T-helper 9 cell (primary cell): ENCODE measurements at regions not wholly inside any gene's neighbourhood (a gene's known extent, or its start where the extent isn't known, plus 50 kb on each side); places are given as distances from the start of the nearest gene placed in this dataset.
A peak's percentile ranks its signal among the peaks of the same experiment; 100 is the strongest.
"Not testable (repeated sequence)": the region's sequence is repeated elsewhere in the genome, so short reads cannot be mapped to it uniquely, and the experiment has no call there.

Source experiments
- DNase-seq: peaks from one replicate; pipeline ENCODE4 v3.0.0-alpha.2; 2020

GRCh38 chrX:74063426-74064155, 211.1 kb upstream of the XIST start:
- no peak for DNase-seq

- DNase-seq, result no peak
Observed at GRCh38 chrX:74061879-74062278, 209.4 kb upstream of the XIST start.

GRCh38 chrX:74049126-74049525, 196.6 kb upstream of the XIST start:
- no peak for DNase-seq

GRCh38 chrX:74034066-74034465, 181.6 kb upstream of the XIST start:
- not testable (repeated sequence) for DNase-seq

- not testable (repeated sequence) for DNase-seq
Observed at GRCh38 chrX:74031527-74031926, 179.0 kb upstream of the XIST start.

GRCh38 chrX:74030766-74031165, 178.3 kb upstream of the XIST start:
- not testable (repeated sequence) for DNase-seq

GRCh38 chrX:74025145-74025544, 172.6 kb upstream of the XIST start:
- not testable (repeated sequence) for DNase-seq

GRCh38 chrX:74023203-74023602, 170.7 kb upstream of the XIST start:
- no peak for DNase-seq

- no peak for DNase-seq
Observed at GRCh38 chrX:74018253-74018652, 165.7 kb upstream of the XIST start.

- DNase-seq, result peak; percentile 63
Observed at GRCh38 chrX:74015379-74016019, 163.0 kb upstream of the XIST start.

GRCh38 chrX:74009041-74009440, 156.5 kb upstream of the XIST start:
- no peak for DNase-seq

GRCh38 chrX:73992019-73992418, 139.5 kb upstream of the XIST start:
- DNase-seq, result no peak

GRCh38 chrX:73987166-73987565, 134.7 kb upstream of the XIST start:
- no peak for DNase-seq

- DNase-seq, result no peak
Observed at GRCh38 chrX:73979551-73980131, 127.1 kb upstream of the XIST start.

GRCh38 chrX:73977542-73978169, 125.1 kb upstream of the XIST start:
- DNase-seq, result no peak

GRCh38 chrX:73967461-73967860, 114.9 kb upstream of the XIST start:
- DNase-seq, result not testable (repeated sequence)

GRCh38 chrX:73965833-73966232, 113.3 kb upstream of the XIST start:
- DNase-seq, result no peak

- no peak for DNase-seq
Observed at GRCh38 chrX:73964579-73964978, 112.1 kb upstream of the XIST start.

- no peak for DNase-seq
Observed at GRCh38 chrX:73963682-73964081, 111.2 kb upstream of the XIST start.

GRCh38 chrX:73962948-73963347, 110.4 kb upstream of the XIST start:
- no peak for DNase-seq

GRCh38 chrX:73961867-73962266, 109.4 kb upstream of the XIST start:
- not testable (repeated sequence) for DNase-seq

GRCh38 chrX:73944563-73944908, 92.0 kb upstream of the XIST start:
- DNase-seq, result no peak

GRCh38 chrX:73943693-73944562, 91.4 kb upstream of the XIST start:
- peak; percentile 85 for DNase-seq
